Mesenteric fat pad (tissue), 1 donor: ENCODE measurements at regions not wholly inside any gene's neighbourhood (a gene's known extent, or its start where the extent isn't known, plus 50 kb on each side); places are given as distances from the start of the nearest gene placed in this dataset.
"Not testable (repeated sequence)": the region's sequence is repeated elsewhere in the genome, so short reads cannot be mapped to it uniquely, and the experiment has no call there.

Source experiments
- DNase-seq: peaks from one replicate; pipeline ENCODE4 v3.0.0-alpha.2; 2020; ENCODE audit warnings: low spot score
- donor health status: DM: yes; HTN: yes; CAD: no.

GRCh38 chrX:66110112-66110511, 53.9 kb upstream of the HEPH start:
- DNase-seq, result no peak

- DNase-seq, result peak; percentile 41
Measured at GRCh38 chrX:66107860-66108259, 56.2 kb upstream of the HEPH start.

GRCh38 chrX:66102398-66102797, 61.6 kb upstream of the HEPH start:
- DNase-seq, result not testable (repeated sequence)

- no peak for DNase-seq
Measured at GRCh38 chrX:66098162-66098561, 58.3 kb upstream of the VSIG4 start.

GRCh38 chrX:66096987-66097386, 57.1 kb upstream of the VSIG4 start:
- DNase-seq, result not testable (repeated sequence)

GRCh38 chrX:66090004-66090403, 50.1 kb upstream of the VSIG4 start:
- DNase-seq, result not testable (repeated sequence)
